GM12878 (cell line): ENCODE measurements at regions not wholly inside any gene's neighbourhood (a gene's known extent, or its start where the extent isn't known, plus 50 kb on each side); places are given as distances from the start of the nearest gene placed in this dataset.

Source experiments
- ATAC-seq: fragments of 200-7000 bp; cut with Tn5 transposase; 3 replicates; pipeline ENCODE4 v1.9.1; 2020; ENCODE audit warnings: mild to moderate bottlenecking, moderate library complexity
- BruUV-seq: library from RNA; stranded (reverse); fragments of 400-500 nt; replicated peaks from 2 replicates; lab custom pipeline; 2021; lab: Mats Ljungman, UMichigan
- CTCF ChIA-PET: fragments of 300-600 bp; sonication (Branson Sonifier 250); formaldehyde crosslinking; extraction: SDS; loops from one replicate; lab custom pipeline; 2021; ENCODE audit warnings: inconsistent platforms; lab: Yijun Ruan, JAX
- POLR2A ChIA-PET: fragments of 350-600 bp; formaldehyde crosslinking; extraction: SDS; loops from one replicate; lab custom pipeline; 2021; ENCODE audit warnings: inconsistent platforms; lab: Charles Lee
- RAD21 ChIA-PET: fragments of 300-600 bp; sonication (Branson Sonifier 250); formaldehyde crosslinking; loops from one replicate; lab custom pipeline; 2023; ENCODE audit warnings: antibody characterized with exemption; ENCODE audit not compliant: unreplicated experiment; lab: Charles Lee
- SMC1A ChIA-PET: fragments of 300-600 bp; sonication (Branson Sonifier 250); formaldehyde crosslinking; loops from one replicate; lab custom pipeline; 2023; ENCODE audit not compliant: unreplicated experiment, uncharacterized antibody; lab: Charles Lee
- DNase-seq: peaks from one replicate; pipeline ENCODE4 v3.0.0-alpha.2; 2011; ENCODE audit warnings: low read depth, low spot score
- FAIRE-seq: peaks from 3 replicates; lab custom pipeline; 2011; peaks lifted over from hg19 to GRCh38; lab: Jason Lieb, UNC
- H2AFZ ChIP-seq: 2 replicates; pipeline ENCODE4 v1.6.0; 2011; ENCODE audit warnings: low read depth, low read length, control low read depth; ENCODE audit not compliant: control insufficient read depth
- H3K27ac ChIP-seq: 2 replicates; pipeline ENCODE4 v1.5.1; 2011; ENCODE audit warnings: control low read depth; ENCODE audit not compliant: control insufficient read depth, insufficient read depth
- H3K27me3 ChIP-seq, 2 experiments: replicated peaks in 1 of 2; 2 replicates each; pipeline versions ENCODE4 v1.6.0 to v1.6.1; 2011; ENCODE audit warnings: low read length in 1 of 2; ENCODE audit not compliant: control insufficient read depth in 2 of 2, insufficient read depth in 2 of 2
- H3K36me3 ChIP-seq, 2 experiments: 2 replicates each; pipeline ENCODE4 v1.5.1; 2011; ENCODE audit warnings: low read length in 1 of 2; ENCODE audit not compliant: control insufficient read depth in 2 of 2, insufficient read depth in 2 of 2
- H3K4me1 ChIP-seq: 2 replicates; pipeline ENCODE4 v1.6.1; 2011; ENCODE audit warnings: mild to moderate bottlenecking, low read length, moderate library complexity, mixed read lengths; ENCODE audit not compliant: control insufficient read depth, insufficient read depth
- H3K4me2 ChIP-seq: 2 replicates; pipeline ENCODE4 v1.6.0; 2011; ENCODE audit warnings: control low read depth; ENCODE audit not compliant: control insufficient read depth, insufficient read depth
- H3K4me3 ChIP-seq: fragments of 200-600 bp; sonication (generic); 2 replicates; pipeline ENCODE4 v1.5.1; 2016
- H3K79me2 ChIP-seq: 2 replicates; pipeline ENCODE4 v1.6.0; 2011; ENCODE audit warnings: low read length; ENCODE audit not compliant: control insufficient read depth, insufficient read depth
- H3K9ac ChIP-seq: 2 replicates; pipeline ENCODE4 v1.8.0; 2011; ENCODE audit warnings: low read length, control low read depth, mixed read lengths; ENCODE audit not compliant: control insufficient read depth, insufficient read depth
- H3K9me3 ChIP-seq: replicated peaks from 3 replicates; pipeline ENCODE4 v1.5.1; 2011; ENCODE audit warnings: mild to moderate bottlenecking, low read length; ENCODE audit not compliant: control insufficient read depth, insufficient read depth
- H4K20me1 ChIP-seq: 2 replicates; pipeline ENCODE4 v1.6.0; 2011; ENCODE audit not compliant: control insufficient read depth, insufficient read depth
- BCL3 ChIP-seq: IDR thresholded peaks from 2 replicates; pipeline ENCODE4 v1.6.1; 2011; ENCODE audit warnings: borderline replicate concordance, low read depth, mild to moderate bottlenecking, moderate library complexity, low read length; ENCODE audit not compliant: insufficient read depth, poor library complexity, severe bottlenecking
- E2F8 ChIP-seq: fragments of 450-650 bp; IDR thresholded peaks from 2 replicates; pipeline ENCODE4 v1.6.1; 2018; ENCODE audit warnings: mild to moderate bottlenecking, low read depth, moderate library complexity; ENCODE audit not compliant: partially characterized antibody
- HDAC2 ChIP-seq: fragments of 200-600 bp; sonication (generic); IDR thresholded peaks from 2 replicates; pipeline ENCODE4 v1.6.1; 2017
- HDAC6 ChIP-seq: fragments of 200-600 bp; sonication (generic); IDR thresholded peaks from one replicate; pipeline ENCODE4 v1.8.0; 2017; ENCODE audit warnings: antibody characterized with exemption; ENCODE audit not compliant: unreplicated experiment
- ZBTB40 ChIP-seq: fragments of 450-650 bp; IDR thresholded peaks from 2 replicates; pipeline ENCODE4 v1.6.1; 2016; ENCODE audit warnings: mild to moderate bottlenecking, moderate library complexity, borderline replicate concordance
- WGBS: methylation state at CpG from one replicate; pipeline ENCODE4 v1.1.6; 2016; ENCODE audit warnings: low lambda C conversion rate; ENCODE audit not compliant: insufficient replicate concordance, insufficient coverage; ENCODE audit errors: missing lambda C conversion rate; 5-methylcytosine and 5-hydroxymethylcytosine counted together
- in situ Hi-C: fragments of 300-500 bp; cut with MboI; formaldehyde crosslinking; loops from 9 replicates; pipeline ENCODE4 v1.14.3; 2018; ENCODE audit warnings: mixed read lengths
- intact Hi-C: fragments of 100-400 bp; cut with micrococcal nuclease; formaldehyde crosslinking; loops from one replicate; pipeline ENCODE4 v1.14.2; 2022; ENCODE audit not compliant: unreplicated experiment
- TF ChIP-seq, protein P1 (sequence below): fragments of 450-650 bp; IDR thresholded peaks from 2 replicates; pipeline ENCODE4 v1.6.1; 2018; ENCODE audit warnings: borderline replicate concordance, mild to moderate bottlenecking; ENCODE audit not compliant: partially characterized antibody
- TF ChIP-seq, protein P2 (sequence below): fragments of 450-650 bp; IDR thresholded peaks from 2 replicates; pipeline ENCODE4 v1.6.1; 2016; ENCODE audit warnings: mild to moderate bottlenecking

GRCh38 chr3:167031364-167032049 is 348.6 kb downstream of the ZBBX start:
- no TSS peak for BruUV-seq
- H3K4me2 ChIP-seq: no peak overlapping the region
- intact Hi-C loops: loop anchor here (2.0 to 5.0 kb wide), 3 partner anchors 195 to 1177 kb away; no protein-coding TSS in a partner anchor
- H3K9me3 ChIP-seq: no peaks in the 10 kb centered on the region
- H4K20me1 ChIP-seq: no peaks in the 10 kb centered on the region
- FAIRE-seq (no peak), DNase-seq (no peak), ATAC-seq (no peak)
- no peaks in the 10 kb centered on the region for H3K79me2 ChIP-seq
- ChIA-PET CTCF (interaction anchor here (1.0 to 2.5 kb wide), 5 partner anchors 194 to 1825 kb away, joined by 3 to 23 read pairs (median 4); no protein-coding TSS in a partner anchor), RAD21 (interaction anchor here (1.7 to 1.9 kb wide), 2 partner anchors 194 to 1777 kb away, joined by 5 to 12 read pairs; no protein-coding TSS in a partner anchor), POLR2A (no interaction called here), SMC1A (interaction anchor here (0.6 kb wide), 1 partner anchor 195 kb away, joined by 3 read pairs; no protein-coding TSS in a partner anchor)
- H3K4me3 ChIP-seq: no peak overlapping the region
- 34% methylated on average over 12 of the region's 12 CpGs for WGBS
- H3K27me3 ChIP-seq: no peaks in the 10 kb centered on the region
- no peak overlapping the region for H3K27ac ChIP-seq
- H3K4me1 ChIP-seq: no peaks in the 10 kb centered on the region
- H3K36me3 ChIP-seq: no peaks in the 10 kb centered on the region
- no peak overlapping the region for H2AFZ ChIP-seq
- H3K9ac ChIP-seq: no peak overlapping the region
- in situ Hi-C loops: no loop called here
- TF ChIP-seq ZBTB40: no peak
- TF ChIP-seq HDAC2: no peak
- TF ChIP-seq, protein P1, sequence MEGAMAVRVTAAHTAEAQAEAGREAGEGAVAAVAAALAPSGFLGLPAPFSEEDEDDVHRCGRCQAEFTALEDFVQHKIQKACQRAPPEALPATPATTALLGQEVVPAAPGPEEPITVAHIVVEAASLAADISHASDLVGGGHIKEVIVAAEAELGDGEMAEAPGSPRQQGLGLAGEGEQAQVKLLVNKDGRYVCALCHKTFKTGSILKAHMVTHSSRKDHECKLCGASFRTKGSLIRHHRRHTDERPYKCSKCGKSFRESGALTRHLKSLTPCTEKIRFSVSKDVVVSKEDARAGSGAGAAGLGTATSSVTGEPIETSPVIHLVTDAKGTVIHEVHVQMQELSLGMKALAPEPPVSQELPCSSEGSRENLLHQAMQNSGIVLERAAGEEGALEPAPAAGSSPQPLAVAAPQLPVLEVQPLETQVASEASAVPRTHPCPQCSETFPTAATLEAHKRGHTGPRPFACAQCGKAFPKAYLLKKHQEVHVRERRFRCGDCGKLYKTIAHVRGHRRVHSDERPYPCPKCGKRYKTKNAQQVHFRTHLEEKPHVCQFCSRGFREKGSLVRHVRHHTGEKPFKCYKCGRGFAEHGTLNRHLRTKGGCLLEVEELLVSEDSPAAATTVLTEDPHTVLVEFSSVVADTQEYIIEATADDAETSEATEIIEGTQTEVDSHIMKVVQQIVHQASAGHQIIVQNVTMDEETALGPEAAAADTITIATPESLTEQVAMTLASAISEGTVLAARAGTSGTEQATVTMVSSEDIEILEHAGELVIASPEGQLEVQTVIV: no peak
- no peak for TF ChIP-seq HDAC6
- TF ChIP-seq BCL3: no peak
- TF ChIP-seq, protein P2, sequence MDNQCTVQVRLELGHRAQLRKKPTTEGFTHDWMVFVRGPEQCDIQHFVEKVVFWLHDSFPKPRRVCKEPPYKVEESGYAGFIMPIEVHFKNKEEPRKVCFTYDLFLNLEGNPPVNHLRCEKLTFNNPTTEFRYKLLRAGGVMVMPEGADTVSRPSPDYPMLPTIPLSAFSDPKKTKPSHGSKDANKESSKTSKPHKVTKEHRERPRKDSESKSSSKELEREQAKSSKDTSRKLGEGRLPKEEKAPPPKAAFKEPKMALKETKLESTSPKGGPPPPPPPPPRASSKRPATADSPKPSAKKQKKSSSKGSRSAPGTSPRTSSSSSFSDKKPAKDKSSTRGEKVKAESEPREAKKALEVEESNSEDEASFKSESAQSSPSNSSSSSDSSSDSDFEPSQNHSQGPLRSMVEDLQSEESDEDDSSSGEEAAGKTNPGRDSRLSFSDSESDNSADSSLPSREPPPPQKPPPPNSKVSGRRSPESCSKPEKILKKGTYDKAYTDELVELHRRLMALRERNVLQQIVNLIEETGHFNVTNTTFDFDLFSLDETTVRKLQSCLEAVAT: no peak
- TF ChIP-seq E2F8: no peak
